Type B pancreatic cell (in vitro differentiated cells): ENCODE measurements at regions not wholly inside any gene's neighbourhood (a gene's known extent, or its start where the extent isn't known, plus 50 kb on each side); places are given as distances from the start of the nearest gene placed in this dataset.

Experiments used
- DNase-seq: peaks from one replicate; pipeline ENCODE4 v3.0.0; 2021; ENCODE audit warnings: mixed read lengths; ENCODE audit not compliant: unreplicated experiment; ENCODE audit errors: extremely low spot score
- H3K27ac Mint-ChIP-seq: 2 replicates; pipeline ENCODE4 v1.8.0; 2021; ENCODE audit warnings: mild to moderate bottlenecking, mixed read lengths
- H3K27me3 Mint-ChIP-seq: 2 replicates; pipeline ENCODE4 v1.8.0; 2021; ENCODE audit warnings: mixed read lengths
- H3K36me3 Mint-ChIP-seq: 2 replicates; pipeline ENCODE4 v1.8.0; 2021; ENCODE audit warnings: mixed read lengths
- H3K4me1 Mint-ChIP-seq: one replicate; pipeline ENCODE4 v1.8.0; 2021; ENCODE audit warnings: mixed read lengths; ENCODE audit not compliant: unreplicated experiment
- H3K4me3 Mint-ChIP-seq: 2 replicates; pipeline ENCODE4 v1.8.0; 2021; ENCODE audit warnings: mild to moderate bottlenecking, mixed read lengths
- H3K9me3 Mint-ChIP-seq: 2 replicates; pipeline ENCODE4 v1.8.0; 2021; ENCODE audit warnings: mixed read lengths
- TF ChIP-seq, protein P1 (sequence below): fragments of 200-600 bp; sonication (generic); conservative IDR thresholded peaks from 2 replicates; pipeline ENCODE4 v1.5.0; 2021; ENCODE audit warnings: antibody characterized with exemption, mild to moderate bottlenecking

DNA sequence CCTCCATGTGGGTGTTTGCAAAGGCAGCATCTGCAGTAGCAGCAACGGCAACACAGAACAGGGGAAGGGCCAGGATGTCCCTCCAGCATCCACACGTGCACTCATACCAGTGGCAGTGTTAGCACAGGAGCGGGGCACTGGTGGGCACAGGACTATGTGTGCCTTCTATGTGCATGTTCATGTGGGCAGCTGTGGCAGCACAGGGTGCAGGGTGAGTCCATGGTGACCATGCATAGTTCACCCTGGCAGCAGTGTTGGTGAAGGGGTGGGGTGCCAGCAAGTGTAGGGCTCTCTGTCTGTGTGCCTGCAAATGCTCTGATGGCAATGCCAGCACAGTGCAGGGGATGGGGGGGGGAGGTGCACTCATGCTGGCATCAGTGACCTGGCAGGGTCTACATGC, 222.1 kb upstream of the SOX14 start:
- Mint-ChIP-seq H3K27me3 (no peaks in the 10 kb centered on the region), H3K36me3 (no peaks in the 10 kb centered on the region), H3K4me3 (no peak overlapping the region), H3K9me3 (no peaks in the 10 kb centered on the region), H3K4me1 (no peaks in the 10 kb centered on the region), H3K27ac (no peak overlapping the region)
- TF ChIP-seq, protein P1, sequence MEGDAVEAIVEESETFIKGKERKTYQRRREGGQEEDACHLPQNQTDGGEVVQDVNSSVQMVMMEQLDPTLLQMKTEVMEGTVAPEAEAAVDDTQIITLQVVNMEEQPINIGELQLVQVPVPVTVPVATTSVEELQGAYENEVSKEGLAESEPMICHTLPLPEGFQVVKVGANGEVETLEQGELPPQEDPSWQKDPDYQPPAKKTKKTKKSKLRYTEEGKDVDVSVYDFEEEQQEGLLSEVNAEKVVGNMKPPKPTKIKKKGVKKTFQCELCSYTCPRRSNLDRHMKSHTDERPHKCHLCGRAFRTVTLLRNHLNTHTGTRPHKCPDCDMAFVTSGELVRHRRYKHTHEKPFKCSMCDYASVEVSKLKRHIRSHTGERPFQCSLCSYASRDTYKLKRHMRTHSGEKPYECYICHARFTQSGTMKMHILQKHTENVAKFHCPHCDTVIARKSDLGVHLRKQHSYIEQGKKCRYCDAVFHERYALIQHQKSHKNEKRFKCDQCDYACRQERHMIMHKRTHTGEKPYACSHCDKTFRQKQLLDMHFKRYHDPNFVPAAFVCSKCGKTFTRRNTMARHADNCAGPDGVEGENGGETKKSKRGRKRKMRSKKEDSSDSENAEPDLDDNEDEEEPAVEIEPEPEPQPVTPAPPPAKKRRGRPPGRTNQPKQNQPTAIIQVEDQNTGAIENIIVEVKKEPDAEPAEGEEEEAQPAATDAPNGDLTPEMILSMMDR: no peak
- no peak for DNase-seq

DNA sequence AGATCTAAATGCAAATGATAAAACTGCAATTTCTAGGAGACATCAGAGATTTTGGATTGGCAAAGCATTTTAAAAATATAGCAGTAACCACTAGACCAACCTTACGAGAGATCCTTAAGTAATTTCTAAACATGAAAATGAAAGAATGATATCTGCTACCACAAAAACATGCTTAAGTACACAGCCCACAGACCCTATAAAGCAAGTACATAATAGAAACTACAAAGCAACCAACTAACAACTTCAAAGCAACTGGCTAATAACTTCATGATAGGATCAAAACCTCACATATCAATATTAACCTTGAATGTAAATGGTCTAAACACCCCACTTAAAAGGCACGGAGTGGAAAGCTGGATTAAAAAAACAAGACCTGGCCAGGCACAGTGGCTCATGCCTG, 209.9 kb upstream of the SOX14 start:
- peaks cover 6% of the 10 kb centered on the region for H3K27me3 Mint-ChIP-seq
- no peak for DNase-seq
- H3K4me3 Mint-ChIP-seq: no peak overlapping the region
- no peak overlapping the region for H3K27ac Mint-ChIP-seq
- no peaks in the 10 kb centered on the region for H3K9me3 Mint-ChIP-seq
- TF ChIP-seq, protein P1: no peak
- H3K4me1 Mint-ChIP-seq: no peaks in the 10 kb centered on the region
- no peaks in the 10 kb centered on the region for H3K36me3 Mint-ChIP-seq

DNA sequence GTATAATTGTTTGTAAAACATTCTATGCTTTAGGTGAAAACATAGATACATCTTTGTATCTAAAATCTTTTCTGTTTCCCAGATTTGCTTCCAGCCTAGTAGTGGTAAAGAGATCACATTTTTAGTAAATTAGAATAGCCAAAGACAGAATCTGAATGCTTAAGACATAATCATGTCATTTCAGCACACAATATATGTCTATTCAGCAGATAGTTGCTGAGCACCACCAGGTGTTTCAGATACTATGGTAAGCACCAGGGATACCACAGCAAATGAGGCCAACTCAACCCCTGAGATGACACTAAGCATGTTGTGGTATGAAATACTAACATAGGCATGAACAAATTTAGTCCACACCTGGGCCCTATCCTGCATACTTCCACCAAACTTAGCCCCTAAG, 195.2 kb upstream of the SOX14 start:
- Mint-ChIP-seq H3K4me1 (no peaks in the 10 kb centered on the region), H3K27me3 (no peaks in the 10 kb centered on the region), H3K4me3 (no peak overlapping the region), H3K27ac (no peak overlapping the region), H3K9me3 (no peaks in the 10 kb centered on the region), H3K36me3 (no peaks in the 10 kb centered on the region)
- TF ChIP-seq, protein P1: no peak
- no peak for DNase-seq

DNA sequence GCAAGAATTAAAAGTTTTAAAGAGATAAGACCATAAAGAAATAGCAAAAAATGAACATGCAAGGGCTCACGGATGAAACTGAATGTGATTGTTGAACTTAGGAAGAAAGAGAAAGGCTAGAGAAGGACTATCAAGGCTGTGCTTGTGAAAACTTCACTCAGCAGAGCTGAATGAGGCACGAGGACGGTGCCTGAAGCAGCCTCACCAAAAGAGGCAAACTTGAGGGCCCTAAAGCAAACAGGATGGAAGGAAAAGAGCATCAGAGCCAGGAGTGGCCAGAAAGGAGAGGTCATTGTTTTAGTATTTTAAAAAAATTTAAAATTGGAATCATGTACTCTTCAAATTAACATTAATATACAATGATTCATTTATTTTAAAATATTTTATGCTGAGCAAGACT, 191.2 kb upstream of the SOX14 start:
- no peak for DNase-seq
- no peaks in the 10 kb centered on the region for H3K27me3 Mint-ChIP-seq

DNA sequence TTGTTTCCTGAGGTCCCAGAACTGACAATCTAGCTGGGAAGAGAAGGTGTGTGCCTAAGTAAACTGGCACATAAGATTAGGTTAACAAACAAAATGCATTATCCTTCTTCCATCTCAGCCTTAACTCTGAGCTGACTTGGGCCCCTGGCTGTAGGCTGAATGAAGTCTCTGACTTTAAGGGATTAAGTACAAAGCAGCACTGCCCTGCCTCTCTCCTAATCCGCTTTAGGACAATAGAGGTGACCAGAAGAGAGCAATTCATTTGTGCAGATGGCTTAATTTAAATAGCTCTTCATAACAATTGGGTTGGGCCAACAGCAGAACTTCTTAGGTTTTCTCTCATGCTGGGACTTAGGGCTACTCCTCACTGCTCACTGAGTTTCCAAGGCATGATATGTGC, 181.6 kb upstream of the SOX14 start:
- TF ChIP-seq, protein P1: no peak
- no peak for DNase-seq
- Mint-ChIP-seq H3K4me1 (no peaks in the 10 kb centered on the region), H3K36me3 (no peaks in the 10 kb centered on the region), H3K27ac (no peak overlapping the region), H3K27me3 (peaks cover 6% of the 10 kb centered on the region), H3K9me3 (no peaks in the 10 kb centered on the region), H3K4me3 (no peak overlapping the region)

More for the DNA sequence above, 191.2 kb upstream of the SOX14 start:
- Mint-ChIP-seq H3K4me3 (no peak overlapping the region), H3K9me3 (no peaks in the 10 kb centered on the region), H3K4me1 (no peaks in the 10 kb centered on the region), H3K27ac (no peak overlapping the region), H3K36me3 (no peaks in the 10 kb centered on the region)
- TF ChIP-seq, protein P1: no peak

DNA sequence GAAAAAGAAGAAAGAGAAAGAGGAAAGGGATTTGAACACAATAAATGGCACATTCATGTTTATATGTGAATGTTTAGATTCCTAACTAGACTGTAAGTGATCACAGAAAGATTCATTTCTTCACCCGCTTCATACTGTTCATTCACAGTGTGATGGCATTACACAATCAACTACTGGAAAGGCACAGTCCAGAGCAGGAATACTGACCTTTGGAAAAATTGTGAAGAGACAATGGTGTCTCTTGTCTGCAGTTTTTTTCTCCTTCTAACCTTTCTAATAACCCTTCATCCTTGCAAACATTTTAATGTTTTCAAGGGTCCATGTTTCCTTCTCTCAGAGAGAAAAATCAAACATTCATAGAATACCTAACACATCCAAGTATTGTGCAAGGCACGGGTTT, 180.9 kb upstream of the SOX14 start:
- Mint-ChIP-seq H3K9me3 (no peaks in the 10 kb centered on the region), H3K27me3 (peaks cover 6% of the 10 kb centered on the region), H3K4me3 (no peak overlapping the region), H3K36me3 (no peaks in the 10 kb centered on the region), H3K27ac (no peak overlapping the region), H3K4me1 (no peaks in the 10 kb centered on the region)
- TF ChIP-seq, protein P1: no peak
- no peak for DNase-seq
